ENCODE measurements at regions not wholly inside any gene's neighbourhood (a gene's known extent, or its start where the extent isn't known, plus 50 kb on each side); places are given as distances from the start of the nearest gene placed in this dataset.

DNA sequence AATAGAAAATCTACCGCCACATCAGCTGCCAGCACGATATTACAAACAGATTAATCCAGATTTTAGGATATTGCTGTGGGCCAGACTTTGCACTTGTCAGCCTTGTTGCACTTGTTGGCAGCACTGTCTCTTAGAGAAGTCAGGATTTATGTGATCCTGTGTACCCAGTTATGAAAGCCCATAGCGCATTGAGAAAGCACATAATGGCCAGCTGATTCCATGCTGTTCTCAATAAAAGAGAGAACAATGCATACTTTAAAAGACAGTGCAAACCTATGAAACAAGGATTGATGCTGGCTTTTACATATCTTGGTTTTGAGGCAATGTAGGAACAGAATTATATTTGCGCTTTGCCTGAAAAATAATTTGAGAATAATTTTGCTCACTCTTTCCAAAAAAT, 140.8 kb downstream of the CEP120 start:
- TF ChIP-seq, protein P1, sequence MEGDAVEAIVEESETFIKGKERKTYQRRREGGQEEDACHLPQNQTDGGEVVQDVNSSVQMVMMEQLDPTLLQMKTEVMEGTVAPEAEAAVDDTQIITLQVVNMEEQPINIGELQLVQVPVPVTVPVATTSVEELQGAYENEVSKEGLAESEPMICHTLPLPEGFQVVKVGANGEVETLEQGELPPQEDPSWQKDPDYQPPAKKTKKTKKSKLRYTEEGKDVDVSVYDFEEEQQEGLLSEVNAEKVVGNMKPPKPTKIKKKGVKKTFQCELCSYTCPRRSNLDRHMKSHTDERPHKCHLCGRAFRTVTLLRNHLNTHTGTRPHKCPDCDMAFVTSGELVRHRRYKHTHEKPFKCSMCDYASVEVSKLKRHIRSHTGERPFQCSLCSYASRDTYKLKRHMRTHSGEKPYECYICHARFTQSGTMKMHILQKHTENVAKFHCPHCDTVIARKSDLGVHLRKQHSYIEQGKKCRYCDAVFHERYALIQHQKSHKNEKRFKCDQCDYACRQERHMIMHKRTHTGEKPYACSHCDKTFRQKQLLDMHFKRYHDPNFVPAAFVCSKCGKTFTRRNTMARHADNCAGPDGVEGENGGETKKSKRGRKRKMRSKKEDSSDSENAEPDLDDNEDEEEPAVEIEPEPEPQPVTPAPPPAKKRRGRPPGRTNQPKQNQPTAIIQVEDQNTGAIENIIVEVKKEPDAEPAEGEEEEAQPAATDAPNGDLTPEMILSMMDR (IDR thresholded peaks at IDR 0.05), result no peak
- no peak for TF ChIP-seq POLR2A (IDR thresholded peaks at IDR 0.05)
